Retinal pigment epithelial cell (primary cell): ENCODE measurements at regions not wholly inside any gene's neighbourhood (a gene's known extent, or its start where the extent isn't known, plus 50 kb on each side); places are given as distances from the start of the nearest gene placed in this dataset.

Experiments used
- DNase-seq: peaks from one replicate; pipeline ENCODE4 v3.0.0-alpha.2; 2010; ENCODE audit warnings: low read depth
- H3K4me3 ChIP-seq: 2 replicates; pipeline ENCODE4 v1.5.1; 2011; ENCODE audit warnings: mild to moderate bottlenecking, low read length, control low read depth, moderate library complexity
- TF ChIP-seq, protein P1 (sequence below): conservative IDR thresholded peaks from 2 replicates; pipeline ENCODE4 v1.5.1; 2011; ENCODE audit warnings: low read depth, low read length, control low read depth, inconsistent platforms

DNA sequence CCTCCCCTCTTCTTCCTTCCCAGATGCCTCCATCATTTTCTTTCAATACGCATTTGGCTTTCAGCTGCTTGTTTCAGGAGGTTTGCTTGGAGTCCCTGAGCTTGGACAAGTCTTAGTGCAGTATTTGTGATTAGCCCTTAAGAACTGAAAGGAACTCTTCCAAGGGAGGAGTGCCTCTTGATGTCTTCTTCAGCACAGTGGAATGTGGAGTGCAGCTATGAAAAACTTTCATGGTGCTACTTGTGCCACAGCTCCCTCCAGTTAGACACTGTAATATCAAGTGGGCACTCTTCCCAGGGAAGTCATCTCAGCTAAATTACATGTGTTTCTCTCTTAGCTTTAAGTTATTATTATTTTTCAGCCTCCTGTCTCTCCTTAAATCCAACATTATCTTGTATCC lies 173.1 kb downstream of the NECTIN3 start:
- TF ChIP-seq, protein P1, sequence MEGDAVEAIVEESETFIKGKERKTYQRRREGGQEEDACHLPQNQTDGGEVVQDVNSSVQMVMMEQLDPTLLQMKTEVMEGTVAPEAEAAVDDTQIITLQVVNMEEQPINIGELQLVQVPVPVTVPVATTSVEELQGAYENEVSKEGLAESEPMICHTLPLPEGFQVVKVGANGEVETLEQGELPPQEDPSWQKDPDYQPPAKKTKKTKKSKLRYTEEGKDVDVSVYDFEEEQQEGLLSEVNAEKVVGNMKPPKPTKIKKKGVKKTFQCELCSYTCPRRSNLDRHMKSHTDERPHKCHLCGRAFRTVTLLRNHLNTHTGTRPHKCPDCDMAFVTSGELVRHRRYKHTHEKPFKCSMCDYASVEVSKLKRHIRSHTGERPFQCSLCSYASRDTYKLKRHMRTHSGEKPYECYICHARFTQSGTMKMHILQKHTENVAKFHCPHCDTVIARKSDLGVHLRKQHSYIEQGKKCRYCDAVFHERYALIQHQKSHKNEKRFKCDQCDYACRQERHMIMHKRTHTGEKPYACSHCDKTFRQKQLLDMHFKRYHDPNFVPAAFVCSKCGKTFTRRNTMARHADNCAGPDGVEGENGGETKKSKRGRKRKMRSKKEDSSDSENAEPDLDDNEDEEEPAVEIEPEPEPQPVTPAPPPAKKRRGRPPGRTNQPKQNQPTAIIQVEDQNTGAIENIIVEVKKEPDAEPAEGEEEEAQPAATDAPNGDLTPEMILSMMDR, result no peak
- no peak overlapping the region for H3K4me3 ChIP-seq
- no peak for DNase-seq

DNA sequence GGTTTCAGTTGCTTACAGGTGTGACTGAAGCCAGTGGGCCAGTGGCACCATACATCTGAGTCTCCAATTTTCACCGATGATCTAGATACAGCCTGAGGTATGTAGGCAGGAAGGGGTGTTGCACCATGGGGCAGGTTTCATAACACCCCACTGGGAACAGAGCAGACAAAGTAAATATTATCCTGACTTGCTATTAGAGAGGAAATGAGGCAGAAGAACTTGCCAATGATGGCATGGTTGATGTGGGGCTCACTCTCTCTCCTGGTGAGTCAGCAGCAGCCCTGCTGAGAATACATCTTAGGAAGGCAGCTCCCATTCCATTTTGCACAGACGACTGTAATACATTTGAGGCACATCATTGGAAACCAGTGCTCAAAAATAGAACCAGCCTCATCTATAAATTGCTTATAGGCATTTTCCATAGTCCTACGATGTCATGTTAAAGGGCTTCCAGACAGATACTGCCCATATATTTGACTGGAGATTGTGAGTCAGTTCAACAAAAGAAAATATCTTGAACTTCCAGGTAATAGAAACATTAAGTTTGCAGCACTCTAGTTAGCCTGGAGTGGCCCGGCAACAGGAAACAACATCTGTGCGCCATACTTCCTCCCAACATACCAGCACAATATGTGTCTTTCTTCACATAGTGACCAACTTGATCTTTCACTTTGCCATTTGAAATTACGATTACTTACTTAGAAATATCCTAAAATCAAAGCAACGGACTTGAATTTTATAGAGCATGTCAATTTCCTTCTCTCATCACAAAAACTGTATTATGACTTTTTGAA lies 175.5 kb downstream of the NECTIN3 start:
- TF ChIP-seq, protein P1, result no peak
- no peak overlapping the region for H3K4me3 ChIP-seq
- peak; percentile 9 for DNase-seq

DNA sequence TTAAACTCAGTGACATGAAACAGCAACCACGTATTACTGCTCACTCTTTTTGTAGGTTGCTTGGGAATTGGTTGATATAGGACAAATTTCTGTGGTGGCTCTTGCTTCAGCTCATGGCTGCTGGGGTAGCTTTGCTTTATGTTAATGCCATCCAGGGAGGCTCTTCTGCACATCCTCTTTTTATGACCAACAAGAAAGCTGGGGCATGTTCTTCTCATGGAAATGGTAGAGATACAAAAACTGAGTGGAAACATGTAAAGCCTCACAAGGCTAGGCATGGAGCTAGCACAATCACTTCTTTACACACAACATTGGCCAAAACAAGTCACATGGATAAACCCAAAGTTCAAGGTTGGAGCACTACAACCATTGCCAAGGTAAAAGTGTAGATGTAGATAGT lies 176.8 kb downstream of the NECTIN3 start:
- no peak overlapping the region for H3K4me3 ChIP-seq
- DNase-seq, result no peak
- TF ChIP-seq, protein P1, result no peak

DNA sequence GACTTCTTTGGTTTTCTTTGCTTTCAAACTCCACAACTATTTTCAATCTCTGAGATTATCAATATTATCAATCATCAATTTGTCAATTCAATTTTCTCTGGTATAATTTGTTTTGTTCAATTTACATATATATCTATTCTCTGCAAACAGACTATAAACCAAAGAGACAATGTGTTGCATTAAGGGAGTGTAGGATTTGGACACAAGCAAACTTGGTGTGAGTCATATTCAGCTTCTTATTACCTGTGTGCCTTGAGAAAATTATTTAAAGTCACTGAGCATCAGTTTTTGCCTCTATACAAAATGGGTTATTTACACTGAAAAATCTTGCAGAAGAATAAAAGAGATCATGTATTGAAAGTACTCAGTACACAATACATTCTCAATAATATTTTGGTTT lies 177.8 kb downstream of the NECTIN3 start:
- no peak for DNase-seq
- no peak overlapping the region for H3K4me3 ChIP-seq
- TF ChIP-seq, protein P1, result no peak

DNA sequence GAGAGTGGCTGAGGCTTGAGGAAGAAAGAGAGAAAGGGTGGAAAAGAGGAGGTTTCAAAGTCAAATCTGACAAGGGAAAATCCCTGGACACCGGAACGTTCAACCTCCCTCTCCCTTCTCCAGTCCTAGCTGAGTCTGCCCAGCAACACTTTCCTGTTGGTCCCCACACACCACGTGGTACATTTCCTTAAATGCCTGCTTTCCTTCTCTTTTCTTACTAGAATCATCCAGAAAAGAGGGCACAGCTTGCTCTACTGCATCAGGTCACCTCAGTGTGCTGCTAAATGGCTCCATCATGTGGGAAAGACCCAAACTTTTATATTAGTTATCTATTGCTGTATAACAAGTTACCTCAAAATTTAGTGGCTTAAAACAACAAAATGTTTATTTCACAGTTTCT lies 181.2 kb downstream of the NECTIN3 start:
- TF ChIP-seq, protein P1, result no peak
- no peak overlapping the region for H3K4me3 ChIP-seq
- no peak for DNase-seq

DNA sequence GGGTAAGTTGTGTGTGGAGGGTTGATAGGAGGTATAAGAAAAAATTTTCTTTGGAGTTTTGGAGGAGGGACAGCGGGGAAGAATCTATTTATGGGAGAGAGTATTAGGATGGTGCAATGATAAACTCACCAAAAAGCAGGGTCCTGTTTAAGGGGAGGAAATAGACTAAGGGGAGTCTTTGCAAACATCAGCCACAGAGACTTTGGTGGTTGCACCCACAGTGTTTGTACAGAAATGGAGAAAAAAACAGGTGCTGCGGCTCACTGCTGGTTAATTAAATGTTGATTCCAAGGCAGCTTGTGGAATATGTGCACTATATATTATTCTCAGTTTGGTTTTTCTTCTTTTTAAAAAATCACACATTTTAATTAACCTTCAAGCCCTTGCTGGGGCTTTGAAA lies 182.1 kb downstream of the NECTIN3 start:
- no peak overlapping the region for H3K4me3 ChIP-seq
- DNase-seq, result no peak
- TF ChIP-seq, protein P1, result no peak

DNA sequence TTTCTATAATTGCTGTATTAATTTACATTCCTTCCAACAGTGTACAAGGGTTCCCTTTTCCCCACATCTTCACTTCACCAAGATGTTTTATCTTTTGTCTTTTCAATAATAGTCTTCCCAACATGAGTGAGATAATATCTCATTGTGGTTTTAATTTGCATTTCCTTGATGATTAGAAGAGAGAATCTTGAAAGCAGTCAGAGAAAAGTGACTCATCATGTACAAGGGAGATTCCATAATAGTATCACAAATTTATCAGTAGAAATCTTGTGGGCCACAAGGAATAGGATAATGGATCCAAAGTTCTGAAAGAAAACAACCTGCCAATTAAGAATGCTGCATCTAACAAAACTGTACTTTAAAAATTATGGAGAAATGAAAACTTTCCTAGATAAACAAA lies 189.3 kb downstream of the NECTIN3 start:
- no peak overlapping the region for H3K4me3 ChIP-seq
- TF ChIP-seq, protein P1, result no peak
- DNase-seq, result no peak
